DMS53 (cell line): ENCODE measurements at regions not wholly inside any gene's neighbourhood (a gene's known extent, or its start where the extent isn't known, plus 50 kb on each side); places are given as distances from the start of the nearest gene placed in this dataset.
"Not testable (repeated sequence)": the region's sequence is repeated elsewhere in the genome, so short reads cannot be mapped to it uniquely, and the experiment has no call there.

ENCODE experiments used
- DNase-seq: peaks from one replicate; lab custom pipeline; 2025; lab: John Stamatoyannopoulos, UW

DNA sequence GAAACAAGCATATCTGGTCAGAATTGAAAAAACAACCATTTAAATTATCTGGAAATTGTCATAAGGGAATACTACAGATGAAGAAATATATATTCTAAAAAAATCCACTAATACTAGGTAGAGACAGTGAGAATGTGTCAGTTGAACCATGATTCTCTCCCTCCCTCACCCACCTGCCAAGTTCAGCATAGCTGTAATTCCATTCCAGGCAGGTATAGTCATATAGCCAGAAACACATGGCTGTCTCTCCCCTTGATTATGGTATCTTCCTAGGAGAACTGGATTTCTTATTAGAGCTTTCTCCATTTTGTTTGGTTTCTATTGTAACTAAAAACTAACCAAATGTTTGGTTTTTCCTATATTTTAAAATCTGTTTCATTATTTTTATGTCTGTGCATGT, 509.2 kb downstream of the CDH10 start:
- DNase-seq: no peak

DNA sequence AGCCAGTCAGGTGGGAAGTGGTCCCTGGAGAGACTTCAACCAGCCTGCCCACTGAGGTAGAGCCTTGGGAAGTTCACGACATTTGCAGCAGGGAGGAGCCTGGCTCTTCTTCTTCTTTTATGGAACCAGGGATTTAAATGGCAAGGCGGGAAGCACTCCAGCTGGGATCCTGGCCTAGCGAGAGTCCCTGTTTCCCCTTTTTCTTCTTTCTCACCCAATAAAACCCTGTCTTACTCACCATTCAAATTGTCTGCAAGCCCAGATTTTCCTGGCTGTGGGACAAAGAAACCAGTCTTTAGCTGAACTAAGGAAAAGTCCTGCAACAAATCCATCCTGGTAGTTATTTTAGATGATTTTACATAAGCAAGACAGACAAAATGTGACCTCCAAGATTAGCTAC, 503.7 kb downstream of the CDH10 start:
- no peak for DNase-seq

DNA sequence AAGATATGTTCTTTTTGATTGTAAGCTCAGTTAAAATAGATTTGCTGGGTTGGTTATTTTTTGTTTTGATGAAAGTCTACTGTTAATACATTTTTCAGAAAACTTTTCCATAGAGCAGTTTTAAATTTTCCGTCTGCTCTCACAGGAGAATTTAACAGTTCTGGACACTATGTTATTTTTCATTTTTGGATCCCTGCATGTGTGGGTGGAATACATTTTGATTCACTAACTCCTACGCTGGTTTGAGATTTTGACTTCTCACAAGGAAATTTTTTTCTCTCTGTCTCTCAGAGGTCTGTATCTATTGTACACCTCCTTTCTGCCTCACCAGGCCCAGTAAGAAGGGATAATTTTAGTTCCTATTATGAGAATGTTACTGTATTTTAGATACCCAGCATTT, 502.4 kb downstream of the CDH10 start:
- no peak for DNase-seq

DNA sequence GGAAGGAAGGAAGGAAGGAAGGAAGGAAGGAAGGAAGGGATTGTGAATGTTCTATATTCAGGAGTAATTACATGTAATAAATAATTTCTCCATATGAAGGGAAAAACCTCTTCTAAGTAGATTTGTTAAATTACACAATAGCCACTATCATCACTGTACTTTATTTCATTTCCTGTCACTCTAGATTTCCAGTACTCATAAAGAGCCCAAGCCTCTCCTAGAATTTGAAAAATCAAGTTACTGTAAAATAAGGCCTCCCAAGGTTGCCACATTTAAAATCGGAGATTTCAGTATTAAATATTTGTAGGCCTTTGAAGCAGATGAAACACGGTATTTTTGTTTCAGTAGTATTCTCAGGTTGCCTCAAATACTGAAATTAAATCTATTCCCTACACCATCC, 499.0 kb downstream of the CDH10 start:
- no peak for DNase-seq

DNA sequence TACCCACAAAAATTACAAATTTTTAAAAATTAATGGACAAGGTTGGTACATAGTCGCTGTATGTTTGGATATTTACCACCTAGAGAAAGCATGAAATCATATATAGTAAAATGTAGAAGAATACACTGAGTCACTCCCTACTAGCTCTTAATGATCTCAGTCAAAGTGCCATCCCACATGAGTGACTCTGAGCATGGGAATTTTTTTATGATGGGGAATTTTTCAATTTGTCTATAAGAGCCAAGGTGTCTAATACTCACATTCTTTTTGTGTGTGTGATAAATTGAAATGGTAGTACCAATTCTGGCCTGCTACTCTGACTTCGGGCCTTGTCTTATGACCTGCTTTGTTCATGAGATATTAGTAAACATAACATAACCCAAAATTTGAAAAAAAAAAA, 483.2 kb downstream of the CDH10 start:
- no peak for DNase-seq

GRCh38 chr5:24162343-24162742, 482.4 kb downstream of the CDH10 start:
- DNase-seq: no peak

- DNase-seq: peak; percentile 86
Observed at GRCh38 chr5:24163091-24163490, 481.7 kb downstream of the CDH10 start.

GRCh38 chr5:24167806-24168205, 477.0 kb downstream of the CDH10 start:
- peak; percentile 7 for DNase-seq

DNA sequence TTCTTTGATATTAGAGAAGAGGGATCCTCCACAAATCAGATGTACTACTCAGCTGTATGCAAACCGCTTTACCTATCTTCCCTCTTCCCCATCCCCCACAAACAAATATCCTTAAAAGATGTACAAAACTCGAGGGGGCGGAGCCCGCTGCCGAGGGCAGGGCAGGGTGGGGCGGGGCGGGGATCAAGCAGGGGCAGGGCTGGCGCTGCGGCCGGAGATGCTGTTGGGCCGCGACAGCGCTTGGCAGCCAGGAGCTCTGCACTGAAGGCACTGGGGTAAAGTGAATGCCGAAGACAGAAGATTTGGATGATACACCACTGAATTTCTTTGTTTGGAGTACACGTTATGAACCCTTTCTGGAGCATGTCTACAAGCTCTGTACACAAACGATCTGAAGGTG, 474.8 kb downstream of the CDH10 start:
- no peak for DNase-seq

GRCh38 chr5:24170930-24171329, 473.8 kb downstream of the CDH10 start:
- not testable (repeated sequence) for DNase-seq

DNA sequence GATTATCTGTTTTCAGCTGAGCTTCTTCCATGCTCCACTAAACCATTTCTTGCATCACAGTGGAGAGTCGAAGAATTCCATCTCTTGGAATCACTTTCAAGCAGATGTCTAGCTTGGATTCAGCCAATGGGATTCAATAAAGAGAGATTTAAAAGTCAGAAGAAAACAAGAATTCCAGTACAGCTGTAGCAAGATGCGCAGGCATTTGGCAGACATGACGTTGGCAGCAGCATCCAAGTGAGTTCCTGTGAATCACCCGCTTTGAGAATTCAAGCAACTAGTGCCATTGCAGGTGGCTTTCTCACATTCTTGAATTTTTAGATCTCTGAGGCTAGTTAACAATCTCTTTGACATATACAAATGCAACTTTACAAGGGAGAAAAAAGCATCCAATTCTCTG, 467.0 kb downstream of the CDH10 start:
- no peak for DNase-seq

DNA sequence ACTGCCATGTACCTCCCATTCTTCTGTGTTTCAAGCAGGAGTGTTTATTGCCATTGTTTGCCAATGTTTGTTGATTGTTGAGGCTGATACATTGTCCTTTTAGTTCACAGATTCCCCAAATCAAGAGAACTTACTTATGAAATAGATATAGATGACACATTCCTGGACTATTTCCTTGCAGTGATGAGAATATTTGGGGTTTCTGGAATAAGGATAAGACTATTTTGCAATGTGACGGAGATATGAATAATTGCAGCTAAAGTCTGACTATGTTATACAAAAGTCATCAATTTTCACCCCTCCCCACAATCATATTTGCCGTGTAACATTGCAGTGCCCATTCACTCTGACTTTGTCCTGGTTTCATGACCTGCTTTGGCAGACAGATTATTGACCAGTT, 460.8 kb downstream of the CDH10 start:
- no peak for DNase-seq

DNA sequence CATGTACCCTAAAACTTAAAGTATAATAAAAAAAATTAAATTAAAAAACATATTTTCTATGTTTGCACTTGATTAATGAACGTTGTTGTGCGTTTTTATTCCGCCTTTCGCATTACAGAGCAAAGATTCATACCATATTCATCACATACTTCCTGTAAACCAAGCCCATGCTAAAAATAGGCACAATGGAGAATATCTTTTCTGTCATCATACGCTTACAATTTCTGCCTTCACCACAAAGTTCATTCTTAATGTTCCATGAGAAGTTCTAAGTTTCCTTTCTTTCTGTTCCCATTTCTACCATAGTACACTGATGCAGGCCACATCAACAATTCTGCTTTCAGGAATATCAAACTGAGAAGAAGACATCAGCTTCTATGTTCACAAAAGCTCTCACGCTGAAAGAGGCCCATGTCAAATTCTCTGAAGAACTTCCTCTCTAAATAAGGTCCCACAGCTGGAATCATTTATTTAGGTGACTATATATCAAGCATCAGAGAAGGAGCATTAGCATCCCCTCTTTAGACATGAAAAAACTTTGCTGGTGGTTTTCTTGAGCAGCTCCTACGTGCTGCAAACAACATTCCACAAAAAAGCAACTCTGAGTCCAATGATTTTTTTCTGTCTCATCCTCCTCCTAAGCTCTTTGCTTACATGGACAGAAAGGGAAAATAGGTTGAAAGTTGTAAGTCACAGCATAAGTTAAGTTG, 456.4 kb downstream of the CDH10 start:
- DNase-seq: no peak

- DNase-seq: no peak
Observed at GRCh38 chr5:24196789-24197188, 448.0 kb downstream of the CDH10 start.

GRCh38 chr5:24208686-24209106, 436.1 kb downstream of the CDH10 start:
- DNase-seq: no peak

GRCh38 chr5:24215114-24215513, 429.7 kb downstream of the CDH10 start:
- DNase-seq: no peak

GRCh38 chr5:24222876-24223275, 421.9 kb downstream of the CDH10 start:
- no peak for DNase-seq

DNA sequence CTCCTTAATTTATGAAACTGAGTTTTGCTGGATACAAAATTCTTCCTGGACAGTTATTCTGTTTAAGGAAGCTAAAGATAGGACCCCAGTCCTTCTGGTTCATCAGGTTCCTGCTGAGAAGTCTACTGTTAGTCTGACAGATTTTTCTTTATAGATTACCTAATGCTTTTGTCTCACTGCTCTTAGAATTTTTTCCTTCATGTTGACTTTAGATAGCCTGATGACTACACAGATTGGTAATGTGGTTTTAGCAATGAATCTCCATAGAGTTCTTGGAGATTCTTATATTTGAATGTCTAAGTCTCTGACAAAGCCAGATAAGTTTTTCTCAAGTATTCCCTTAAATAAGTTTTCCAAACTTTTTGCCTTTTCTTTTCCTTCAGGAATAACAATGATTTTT, 419.7 kb downstream of the CDH10 start:
- DNase-seq: no peak

- DNase-seq: no peak
Observed at GRCh38 chr5:24226479-24226878, 418.3 kb downstream of the CDH10 start.

GRCh38 chr5:24227881-24228280, 416.9 kb downstream of the CDH10 start:
- DNase-seq: not testable (repeated sequence)

- DNase-seq: no peak
Observed at GRCh38 chr5:24232041-24232440, 412.7 kb downstream of the CDH10 start.

- peak; percentile 28 for DNase-seq
Observed at GRCh38 chr5:24232929-24233498, 411.8 kb downstream of the CDH10 start.

- DNase-seq: no peak
Observed at GRCh38 chr5:24235946-24236345, 408.8 kb downstream of the CDH10 start.

- DNase-seq: no peak
Observed at GRCh38 chr5:24245821-24246220, 399.0 kb downstream of the CDH10 start.
